ENCODE measurements at regions not wholly inside any gene's neighbourhood (a gene's known extent, or its start where the extent isn't known, plus 50 kb on each side); places are given as distances from the start of the nearest gene placed in this dataset.
"Not testable (repeated sequence)": the region's sequence is repeated elsewhere in the genome, so short reads cannot be mapped to it uniquely, and the experiment has no call there.

GRCh38 chr2:167572883-167573619, 674.3 kb downstream of the STK39 start:
- DNase-seq: no peak

- no peak for DNase-seq
Measured at GRCh38 chr2:167570370-167570769, 677.0 kb downstream of the STK39 start.

- DNase-seq: not testable (repeated sequence)
Measured at GRCh38 chr2:167563885-167564619, 675.8 kb downstream of the XIRP2 start.

- not testable (repeated sequence) for DNase-seq
Measured at GRCh38 chr2:167558272-167558991, 670.2 kb downstream of the XIRP2 start.

- no peak for DNase-seq
Measured at GRCh38 chr2:167555098-167555720, 666.9 kb downstream of the XIRP2 start.

GRCh38 chr2:167553635-167554034, 665.4 kb downstream of the XIRP2 start:
- DNase-seq: no peak

GRCh38 chr2:167551416-167551815, 663.1 kb downstream of the XIRP2 start:
- no peak for DNase-seq

- DNase-seq: no peak
Measured at GRCh38 chr2:167550448-167550847, 662.2 kb downstream of the XIRP2 start.

GRCh38 chr2:167548396-167548795, 660.1 kb downstream of the XIRP2 start:
- no peak for DNase-seq

- no peak for DNase-seq
Measured at GRCh38 chr2:167544602-167545001, 656.3 kb downstream of the XIRP2 start.

- no peak for DNase-seq
Measured at GRCh38 chr2:167543721-167544120, 655.4 kb downstream of the XIRP2 start.

GRCh38 chr2:167537743-167538142, 649.5 kb downstream of the XIRP2 start:
- no peak for DNase-seq

GRCh38 chr2:167534443-167534842, 646.2 kb downstream of the XIRP2 start:
- DNase-seq: no peak

GRCh38 chr2:167524786-167525185, 636.5 kb downstream of the XIRP2 start:
- no peak for DNase-seq

- DNase-seq: no peak
Measured at GRCh38 chr2:167510071-167510759, 621.9 kb downstream of the XIRP2 start.

GRCh38 chr2:167509586-167509985, 621.3 kb downstream of the XIRP2 start:
- DNase-seq: no peak

GRCh38 chr2:167508709-167509108, 620.4 kb downstream of the XIRP2 start:
- DNase-seq: no peak

GRCh38 chr2:167506395-167506794, 618.1 kb downstream of the XIRP2 start:
- DNase-seq: no peak

GRCh38 chr2:167504695-167505094, 616.4 kb downstream of the XIRP2 start:
- no peak for DNase-seq

GRCh38 chr2:167504061-167504460, 615.8 kb downstream of the XIRP2 start:
- DNase-seq: no peak

GRCh38 chr2:167501618-167502017, 613.3 kb downstream of the XIRP2 start:
- no peak for DNase-seq

- no peak for DNase-seq
Measured at GRCh38 chr2:167493862-167494261, 605.6 kb downstream of the XIRP2 start.

- DNase-seq: no peak
Measured at GRCh38 chr2:167492486-167492885, 604.2 kb downstream of the XIRP2 start.

Data from stimulated activated CD8-positive, alpha-beta memory T cell treated with anti-CD3 and anti-CD28 coated beads, Interleukin-4, amount 100 ng/mL, for 48 hours (primary cell).